ENCODE measurements at regions not wholly inside any gene's neighbourhood (a gene's known extent, or its start where the extent isn't known, plus 50 kb on each side); places are given as distances from the start of the nearest gene placed in this dataset.

DNA sequence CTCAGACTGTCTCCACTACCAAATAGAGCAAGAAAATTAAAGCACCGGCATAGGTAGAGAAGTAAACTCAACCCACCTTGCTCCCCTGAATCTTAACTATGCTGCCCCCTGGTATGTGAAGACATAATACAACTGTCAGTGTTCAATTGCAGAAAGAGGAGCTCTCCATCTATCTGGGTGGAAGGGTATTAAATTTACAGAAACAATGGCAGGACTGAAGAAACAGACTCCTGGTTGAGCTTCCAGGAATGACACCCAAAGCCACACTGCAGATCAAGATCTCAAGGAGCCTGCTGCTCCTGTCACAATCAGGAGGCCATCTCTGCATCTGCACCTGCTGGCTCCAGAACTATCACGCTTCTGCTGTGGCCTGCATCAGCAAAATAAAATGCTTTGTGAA is 132.1 kb upstream of the BMAL1 start:
- no peak for TF ChIP-seq POLR2A (IDR thresholded peaks at IDR 0.05; ENCODE audit: low read length)
- no peak for TF ChIP-seq GATA1 (IDR thresholded peaks at IDR 0.05; ENCODE audit: low read depth, low read length)

Data from erythroblast (primary cell).